Activated CD4-positive, alpha-beta T cell treated with anti-CD3 and anti-CD28 coated beads, Interleukin-2, amount 50 U/mL, for 1 hour (primary cell): ENCODE measurements at regions not wholly inside any gene's neighbourhood (a gene's known extent, or its start where the extent isn't known, plus 50 kb on each side); places are given as distances from the start of the nearest gene placed in this dataset.

Experiments used
- DNase-seq: peaks from one replicate; pipeline ENCODE4 v3.0.0-alpha.2; 2020

- DNase-seq, result no peak
Measured at GRCh38 chr21:23247334-23247733, 2249.1 kb downstream of the NCAM2 start.

GRCh38 chr21:23245255-23245654 is 2247.0 kb downstream of the NCAM2 start:
- DNase-seq, result no peak

GRCh38 chr21:23223882-23224281 is 2225.7 kb downstream of the NCAM2 start:
- no peak for DNase-seq

- DNase-seq, result no peak
Measured at GRCh38 chr21:23218667-23219066, 2220.5 kb downstream of the NCAM2 start.

GRCh38 chr21:23217597-23217996 is 2219.4 kb downstream of the NCAM2 start:
- DNase-seq, result no peak

- DNase-seq, result no peak
Measured at GRCh38 chr21:23215261-23215660, 2217.1 kb downstream of the NCAM2 start.
